HCT116 (cell line): ENCODE measurements at regions not wholly inside any gene's neighbourhood (a gene's known extent, or its start where the extent isn't known, plus 50 kb on each side); places are given as distances from the start of the nearest gene placed in this dataset.

Experiments used
- CBX3 ChIP-seq: IDR thresholded peaks from 2 replicates; pipeline ENCODE4 v1.6.1; 2012; ENCODE audit warnings: low read depth
- CEBPB ChIP-seq: IDR thresholded peaks from 2 replicates; pipeline ENCODE4 v1.6.1; 2012; ENCODE audit warnings: low read depth
- EZH2 ChIP-seq: fragments of 200-600 bp; sonication (generic); IDR thresholded peaks from 2 replicates; pipeline ENCODE4 v1.6.1; 2017; ENCODE audit warnings: antibody characterized with exemption, mixed run types
- EZH2phosphoT487 ChIP-seq: fragments of 200-600 bp; IDR thresholded peaks from 2 replicates; pipeline ENCODE4 v1.6.1; 2018; ENCODE audit warnings: antibody characterized with exemption, borderline replicate concordance
- FOSL1 ChIP-seq: IDR thresholded peaks from 2 replicates; pipeline ENCODE4 v1.6.1; 2012; ENCODE audit warnings: low read depth
- POLR2A ChIP-seq: IDR thresholded peaks from 2 replicates; pipeline ENCODE4 v1.7.0; 2011; ENCODE audit warnings: borderline replicate concordance; ENCODE audit not compliant: insufficient read depth, insufficient read length; ENCODE audit errors: extremely low read depth
- RAD21 ChIP-seq: IDR thresholded peaks from 2 replicates; pipeline ENCODE4 v1.6.1; 2012; ENCODE audit warnings: low read depth, mild to moderate bottlenecking
- TF ChIP-seq, protein P1 (sequence below): IDR thresholded peaks from 2 replicates; pipeline ENCODE4 v1.6.1; 2012; ENCODE audit warnings: low read depth
- TF ChIP-seq, protein P2 (sequence below), 3 experiments: fragments of 200-600 bp in 1 of 3; sonication (generic) in 1 of 3; IDR thresholded peaks in 2 of 3; conservative IDR thresholded peaks in 1 of 3; 2 replicates each; pipeline ENCODE4 v1.5.1; 2012 to 2017; ENCODE audit warnings: low read depth in 2 of 3, low read length in 2 of 3, antibody characterized with exemption in 1 of 3, borderline replicate concordance in 1 of 3, control low read depth in 1 of 3, mild to moderate bottlenecking in 1 of 3, mixed read lengths in 1 of 3, mixed run types in 1 of 3, moderate library complexity in 1 of 3; ENCODE audit not compliant: insufficient read depth in 1 of 3

DNA sequence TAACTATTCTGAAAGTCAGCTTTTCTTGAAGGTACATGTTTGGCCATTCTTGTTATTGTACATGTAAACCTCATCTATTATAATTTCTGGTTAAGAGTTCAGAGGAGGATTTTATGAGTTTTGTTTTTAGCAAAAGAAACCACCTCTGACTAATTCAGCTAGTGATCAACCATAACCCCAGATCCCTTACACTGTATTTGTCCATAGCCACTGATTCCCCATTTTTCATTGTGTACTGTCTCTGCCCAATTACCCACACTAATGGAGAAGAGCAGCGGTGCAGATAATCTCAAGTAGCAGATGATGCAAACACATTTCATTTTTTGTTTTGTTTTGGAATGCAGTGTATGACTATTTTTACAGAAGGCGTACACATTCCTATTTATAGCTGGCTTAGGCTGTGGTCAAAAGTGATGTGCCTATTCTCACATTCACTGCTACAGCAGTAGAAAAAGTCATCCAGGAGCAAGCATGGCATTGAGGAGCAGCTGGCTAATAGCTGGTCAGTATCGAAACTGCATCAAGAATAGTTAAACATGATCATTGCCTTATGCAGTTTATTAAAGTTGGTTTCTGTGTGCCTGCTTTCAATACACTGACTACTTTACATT lies 988.3 kb downstream of the DTWD2 start:
- TF ChIP-seq, protein P1, sequence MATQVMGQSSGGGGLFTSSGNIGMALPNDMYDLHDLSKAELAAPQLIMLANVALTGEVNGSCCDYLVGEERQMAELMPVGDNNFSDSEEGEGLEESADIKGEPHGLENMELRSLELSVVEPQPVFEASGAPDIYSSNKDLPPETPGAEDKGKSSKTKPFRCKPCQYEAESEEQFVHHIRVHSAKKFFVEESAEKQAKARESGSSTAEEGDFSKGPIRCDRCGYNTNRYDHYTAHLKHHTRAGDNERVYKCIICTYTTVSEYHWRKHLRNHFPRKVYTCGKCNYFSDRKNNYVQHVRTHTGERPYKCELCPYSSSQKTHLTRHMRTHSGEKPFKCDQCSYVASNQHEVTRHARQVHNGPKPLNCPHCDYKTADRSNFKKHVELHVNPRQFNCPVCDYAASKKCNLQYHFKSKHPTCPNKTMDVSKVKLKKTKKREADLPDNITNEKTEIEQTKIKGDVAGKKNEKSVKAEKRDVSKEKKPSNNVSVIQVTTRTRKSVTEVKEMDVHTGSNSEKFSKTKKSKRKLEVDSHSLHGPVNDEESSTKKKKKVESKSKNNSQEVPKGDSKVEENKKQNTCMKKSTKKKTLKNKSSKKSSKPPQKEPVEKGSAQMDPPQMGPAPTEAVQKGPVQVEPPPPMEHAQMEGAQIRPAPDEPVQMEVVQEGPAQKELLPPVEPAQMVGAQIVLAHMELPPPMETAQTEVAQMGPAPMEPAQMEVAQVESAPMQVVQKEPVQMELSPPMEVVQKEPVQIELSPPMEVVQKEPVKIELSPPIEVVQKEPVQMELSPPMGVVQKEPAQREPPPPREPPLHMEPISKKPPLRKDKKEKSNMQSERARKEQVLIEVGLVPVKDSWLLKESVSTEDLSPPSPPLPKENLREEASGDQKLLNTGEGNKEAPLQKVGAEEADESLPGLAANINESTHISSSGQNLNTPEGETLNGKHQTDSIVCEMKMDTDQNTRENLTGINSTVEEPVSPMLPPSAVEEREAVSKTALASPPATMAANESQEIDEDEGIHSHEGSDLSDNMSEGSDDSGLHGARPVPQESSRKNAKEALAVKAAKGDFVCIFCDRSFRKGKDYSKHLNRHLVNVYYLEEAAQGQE, result no peak
- TF ChIP-seq CEBPB (no peak), POLR2A (no peak), RAD21 (no peak), EZH2phosphoT487 (no peak), EZH2 (no peak), FOSL1 (no peak), CBX3 (no peak)
- TF ChIP-seq, protein P2, sequence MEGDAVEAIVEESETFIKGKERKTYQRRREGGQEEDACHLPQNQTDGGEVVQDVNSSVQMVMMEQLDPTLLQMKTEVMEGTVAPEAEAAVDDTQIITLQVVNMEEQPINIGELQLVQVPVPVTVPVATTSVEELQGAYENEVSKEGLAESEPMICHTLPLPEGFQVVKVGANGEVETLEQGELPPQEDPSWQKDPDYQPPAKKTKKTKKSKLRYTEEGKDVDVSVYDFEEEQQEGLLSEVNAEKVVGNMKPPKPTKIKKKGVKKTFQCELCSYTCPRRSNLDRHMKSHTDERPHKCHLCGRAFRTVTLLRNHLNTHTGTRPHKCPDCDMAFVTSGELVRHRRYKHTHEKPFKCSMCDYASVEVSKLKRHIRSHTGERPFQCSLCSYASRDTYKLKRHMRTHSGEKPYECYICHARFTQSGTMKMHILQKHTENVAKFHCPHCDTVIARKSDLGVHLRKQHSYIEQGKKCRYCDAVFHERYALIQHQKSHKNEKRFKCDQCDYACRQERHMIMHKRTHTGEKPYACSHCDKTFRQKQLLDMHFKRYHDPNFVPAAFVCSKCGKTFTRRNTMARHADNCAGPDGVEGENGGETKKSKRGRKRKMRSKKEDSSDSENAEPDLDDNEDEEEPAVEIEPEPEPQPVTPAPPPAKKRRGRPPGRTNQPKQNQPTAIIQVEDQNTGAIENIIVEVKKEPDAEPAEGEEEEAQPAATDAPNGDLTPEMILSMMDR (IDR thresholded peaks at IDR 0.05 in 2 of 3, conservative IDR thresholded peaks at IDR 0.05 in 1 of 3; ENCODE audit: borderline replicate concordance in 1 of 3, insufficient read depth in 1 of 3, low read depth in 2 of 3, low read length in 2 of 3), result no peak
